Stimulated activated naive CD8-positive, alpha-beta T cell treated with anti-CD3 and anti-CD28 coated beads, Interleukin-15, Interleukin-2, amounts not matched to agents 100 ng/mL and 50 ng/mL, for 24 hours (primary cell): ENCODE measurements at regions not wholly inside any gene's neighbourhood (a gene's known extent, or its start where the extent isn't known, plus 50 kb on each side); places are given as distances from the start of the nearest gene placed in this dataset.

ENCODE experiments used
- H3K27ac Mint-ChIP-seq: one replicate; pipeline ENCODE4 v1.8.0; 2021; ENCODE audit warnings: mild to moderate bottlenecking, mixed read lengths
- H3K27me3 Mint-ChIP-seq: one replicate; pipeline ENCODE4 v1.8.0; 2021; ENCODE audit warnings: mixed read lengths
- H3K36me3 Mint-ChIP-seq: one replicate; pipeline ENCODE4 v1.8.0; 2021; ENCODE audit warnings: low read depth, mixed read lengths
- H3K4me1 Mint-ChIP-seq: one replicate; pipeline ENCODE4 v1.8.0; 2021; ENCODE audit warnings: low read depth, mixed read lengths
- H3K4me3 Mint-ChIP-seq: one replicate; pipeline ENCODE4 v1.8.0; 2021; ENCODE audit warnings: mild to moderate bottlenecking, mixed read lengths
- H3K9me3 Mint-ChIP-seq: one replicate; pipeline ENCODE4 v1.8.0; 2021; ENCODE audit warnings: mixed read lengths

- no peaks in the 10 kb centered on the region for H3K27me3 Mint-ChIP-seq
- no peak overlapping the region for H3K4me3 Mint-ChIP-seq
- H3K27ac Mint-ChIP-seq: no peak overlapping the region
- H3K9me3 Mint-ChIP-seq: peaks cover 4% of the 10 kb centered on the region
- no peaks in the 10 kb centered on the region for H3K36me3 Mint-ChIP-seq
- H3K4me1 Mint-ChIP-seq: no peaks in the 10 kb centered on the region
Measured at GRCh38 chr2:106997204-106997603, 111.2 kb upstream of the ST6GAL2 start.

GRCh38 chr2:107001062-107001461 is 115.1 kb upstream of the ST6GAL2 start:
- H3K27ac Mint-ChIP-seq: no peak overlapping the region
- no peaks in the 10 kb centered on the region for H3K27me3 Mint-ChIP-seq
- H3K36me3 Mint-ChIP-seq: no peaks in the 10 kb centered on the region
- no peaks in the 10 kb centered on the region for H3K9me3 Mint-ChIP-seq
- no peaks in the 10 kb centered on the region for H3K4me1 Mint-ChIP-seq
- H3K4me3 Mint-ChIP-seq: no peak overlapping the region

DNA sequence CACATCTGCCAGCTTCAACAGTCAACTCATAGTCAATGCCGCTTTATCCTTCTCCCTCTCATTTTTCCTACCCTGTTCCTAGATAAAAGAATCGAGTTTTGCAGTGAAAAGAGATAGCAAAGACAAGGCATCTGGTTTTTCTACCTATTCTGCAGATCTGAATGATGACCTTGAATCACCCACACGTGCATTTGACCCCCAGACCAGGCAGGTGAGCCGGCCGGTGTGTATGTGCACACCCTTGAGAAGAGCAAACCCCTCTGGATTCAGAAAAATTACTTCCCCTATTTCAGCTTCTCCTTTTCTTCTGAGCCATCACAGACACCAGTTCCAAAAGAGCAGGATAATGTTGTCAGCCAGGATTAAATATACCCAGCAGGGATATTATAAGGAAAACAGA is 115.6 kb upstream of the ST6GAL2 start:
- Mint-ChIP-seq H3K4me3 (no peak overlapping the region), H3K36me3 (no peaks in the 10 kb centered on the region), H3K4me1 (no peaks in the 10 kb centered on the region), H3K27ac (no peak overlapping the region), H3K27me3 (no peaks in the 10 kb centered on the region), H3K9me3 (no peaks in the 10 kb centered on the region)

DNA sequence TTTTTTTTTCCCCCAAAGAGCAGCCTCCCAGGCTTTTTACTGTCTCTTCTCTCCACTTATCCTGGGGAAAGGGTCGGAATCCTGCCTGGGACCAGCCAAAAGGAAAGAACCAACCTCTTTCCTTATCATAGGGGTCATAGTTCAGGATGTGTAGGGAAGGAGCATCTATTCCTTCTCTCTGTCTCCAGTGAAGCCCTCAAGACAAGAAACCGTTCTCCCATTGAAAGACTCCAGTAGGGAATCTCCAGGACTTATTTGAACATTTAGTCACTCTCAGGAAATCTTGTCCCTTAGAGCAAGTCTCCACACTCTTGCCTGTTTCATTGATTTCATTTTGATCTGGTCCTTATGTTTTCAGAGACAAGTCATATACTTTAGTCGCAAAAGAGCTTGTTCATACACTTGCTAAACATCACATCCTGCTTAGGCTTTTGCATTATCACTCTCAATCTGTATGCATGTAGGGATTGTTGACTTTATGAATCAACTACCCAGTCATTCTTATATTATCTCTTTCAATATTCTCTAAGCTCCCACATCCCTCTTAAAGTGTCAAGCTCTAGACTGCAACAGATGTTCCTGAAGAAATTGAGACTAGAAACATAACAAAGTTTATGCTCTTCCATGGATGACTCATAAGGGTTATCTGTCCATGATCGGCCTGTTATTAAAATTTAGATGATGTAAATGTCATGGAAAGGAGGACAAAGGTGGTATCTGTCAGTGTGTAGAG is 116.2 kb upstream of the ST6GAL2 start:
- no peaks in the 10 kb centered on the region for H3K9me3 Mint-ChIP-seq
- H3K27me3 Mint-ChIP-seq: no peaks in the 10 kb centered on the region
- H3K36me3 Mint-ChIP-seq: no peaks in the 10 kb centered on the region
- no peak overlapping the region for H3K4me3 Mint-ChIP-seq
- H3K4me1 Mint-ChIP-seq: no peaks in the 10 kb centered on the region
- no peak overlapping the region for H3K27ac Mint-ChIP-seq

DNA sequence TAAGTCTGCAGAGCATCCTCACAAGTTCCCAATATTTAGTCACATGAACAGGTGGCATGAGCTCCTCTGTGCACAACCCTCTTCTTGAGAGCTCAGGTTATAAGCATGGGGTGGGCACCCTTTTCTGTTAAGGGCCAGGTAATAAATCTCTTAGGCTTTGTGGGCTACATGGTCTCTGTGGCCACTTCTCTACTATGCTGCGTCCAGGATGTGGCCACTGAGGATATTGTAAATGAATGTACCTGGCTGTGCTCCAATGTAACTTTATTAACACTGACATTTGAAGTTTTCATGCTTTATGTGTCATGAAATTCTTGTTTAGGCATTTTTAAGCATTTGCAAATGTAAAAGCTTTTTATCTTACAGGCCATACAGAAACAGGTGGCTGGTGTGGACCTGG is 116.8 kb upstream of the ST6GAL2 start:
- no peak overlapping the region for H3K4me3 Mint-ChIP-seq
- H3K27me3 Mint-ChIP-seq: no peaks in the 10 kb centered on the region
- H3K4me1 Mint-ChIP-seq: no peaks in the 10 kb centered on the region
- no peak overlapping the region for H3K27ac Mint-ChIP-seq
- no peaks in the 10 kb centered on the region for H3K9me3 Mint-ChIP-seq
- H3K36me3 Mint-ChIP-seq: no peaks in the 10 kb centered on the region

DNA sequence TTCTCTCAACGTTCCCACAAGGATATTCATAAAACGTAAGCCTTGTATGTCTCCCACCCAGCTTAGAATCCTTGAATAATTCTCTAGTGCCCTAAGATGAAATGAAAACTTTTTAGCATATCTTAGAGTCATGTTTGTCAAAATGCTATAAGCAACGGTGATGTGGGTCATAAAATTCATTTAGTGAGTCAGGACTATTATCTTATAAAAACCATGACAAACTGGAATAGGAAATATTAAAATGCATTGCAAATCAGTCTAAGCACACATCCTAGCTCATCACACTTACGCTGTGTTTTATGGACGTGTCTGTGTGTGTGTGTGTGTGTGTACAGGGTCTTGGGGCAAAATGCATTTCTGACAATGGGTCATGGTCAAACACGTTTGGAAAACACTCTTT is 119.9 kb upstream of the ST6GAL2 start:
- Mint-ChIP-seq H3K4me1 (no peaks in the 10 kb centered on the region), H3K27me3 (no peaks in the 10 kb centered on the region), H3K4me3 (no peak overlapping the region), H3K9me3 (no peaks in the 10 kb centered on the region), H3K27ac (no peak overlapping the region), H3K36me3 (no peaks in the 10 kb centered on the region)

DNA sequence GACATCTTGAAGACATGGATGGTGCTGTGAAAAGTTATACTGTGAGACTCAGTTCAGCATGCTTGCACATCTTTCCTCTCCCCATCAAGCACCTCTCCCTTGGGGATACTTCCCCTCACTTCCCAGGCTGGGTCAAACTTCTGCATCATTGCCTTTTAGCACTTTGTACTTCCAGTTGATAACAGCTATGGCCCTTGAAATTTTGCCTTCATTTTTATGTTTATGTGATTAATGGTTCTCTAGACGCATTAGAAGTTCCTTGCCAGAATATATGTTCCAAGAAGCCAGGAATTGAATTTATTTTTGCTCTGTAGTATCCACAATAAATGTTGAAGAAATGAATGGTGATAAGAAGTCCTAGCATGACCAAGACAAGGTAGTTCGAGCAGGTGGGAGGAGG is 120.9 kb upstream of the ST6GAL2 start:
- no peaks in the 10 kb centered on the region for H3K36me3 Mint-ChIP-seq
- H3K27ac Mint-ChIP-seq: no peak overlapping the region
- no peaks in the 10 kb centered on the region for H3K27me3 Mint-ChIP-seq
- H3K4me1 Mint-ChIP-seq: no peaks in the 10 kb centered on the region
- no peaks in the 10 kb centered on the region for H3K9me3 Mint-ChIP-seq
- H3K4me3 Mint-ChIP-seq: no peak overlapping the region

GRCh38 chr2:107007927-107008326 is 122.0 kb upstream of the ST6GAL2 start:
- H3K9me3 Mint-ChIP-seq: no peaks in the 10 kb centered on the region
- H3K36me3 Mint-ChIP-seq: no peaks in the 10 kb centered on the region
- H3K27me3 Mint-ChIP-seq: no peaks in the 10 kb centered on the region
- no peak overlapping the region for H3K4me3 Mint-ChIP-seq
- H3K4me1 Mint-ChIP-seq: no peaks in the 10 kb centered on the region
- no peak overlapping the region for H3K27ac Mint-ChIP-seq

- Mint-ChIP-seq H3K9me3 (no peaks in the 10 kb centered on the region), H3K27ac (no peak overlapping the region), H3K27me3 (no peaks in the 10 kb centered on the region), H3K4me3 (no peak overlapping the region), H3K36me3 (no peaks in the 10 kb centered on the region), H3K4me1 (no peaks in the 10 kb centered on the region)
Measured at GRCh38 chr2:107008843-107009242, 122.9 kb upstream of the ST6GAL2 start.

GRCh38 chr2:107009275-107009674 is 123.3 kb upstream of the ST6GAL2 start:
- H3K27ac Mint-ChIP-seq: no peak overlapping the region
- H3K4me1 Mint-ChIP-seq: no peaks in the 10 kb centered on the region
- H3K36me3 Mint-ChIP-seq: no peaks in the 10 kb centered on the region
- no peaks in the 10 kb centered on the region for H3K9me3 Mint-ChIP-seq
- H3K4me3 Mint-ChIP-seq: no peak overlapping the region
- H3K27me3 Mint-ChIP-seq: no peaks in the 10 kb centered on the region

- H3K27ac Mint-ChIP-seq: no peak overlapping the region
- no peaks in the 10 kb centered on the region for H3K9me3 Mint-ChIP-seq
- H3K4me1 Mint-ChIP-seq: no peaks in the 10 kb centered on the region
- no peak overlapping the region for H3K4me3 Mint-ChIP-seq
- H3K36me3 Mint-ChIP-seq: no peaks in the 10 kb centered on the region
- H3K27me3 Mint-ChIP-seq: no peaks in the 10 kb centered on the region
Measured at GRCh38 chr2:107012714-107013306, 126.8 kb upstream of the ST6GAL2 start.

DNA sequence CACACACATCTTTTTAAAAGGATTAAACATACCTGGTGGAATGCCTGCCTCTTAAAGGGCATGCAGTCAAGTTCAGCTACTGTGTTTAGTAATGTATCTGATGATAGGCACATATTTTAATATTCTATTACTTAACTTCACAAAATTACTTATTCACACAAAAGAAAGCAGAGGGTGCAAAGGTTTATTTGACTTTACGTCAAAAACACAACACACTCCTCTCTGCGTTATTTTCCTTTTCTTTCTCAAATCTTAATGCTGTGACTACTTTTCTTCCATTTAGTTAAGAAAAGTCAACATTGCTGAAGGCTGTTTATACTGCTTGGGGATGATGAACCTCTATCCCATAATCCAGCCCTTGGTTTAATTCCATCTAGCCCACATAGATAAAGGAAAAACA is 127.9 kb upstream of the ST6GAL2 start:
- H3K4me3 Mint-ChIP-seq: no peak overlapping the region
- no peaks in the 10 kb centered on the region for H3K9me3 Mint-ChIP-seq
- H3K27me3 Mint-ChIP-seq: peaks cover 4% of the 10 kb centered on the region
- no peak overlapping the region for H3K27ac Mint-ChIP-seq
- H3K4me1 Mint-ChIP-seq: no peaks in the 10 kb centered on the region
- H3K36me3 Mint-ChIP-seq: no peaks in the 10 kb centered on the region

- Mint-ChIP-seq H3K9me3 (no peaks in the 10 kb centered on the region), H3K4me3 (no peak overlapping the region), H3K27me3 (peaks cover 4% of the 10 kb centered on the region), H3K4me1 (no peaks in the 10 kb centered on the region), H3K36me3 (no peaks in the 10 kb centered on the region), H3K27ac (no peak overlapping the region)
Measured at GRCh38 chr2:107018366-107018765, 132.4 kb upstream of the ST6GAL2 start.

GRCh38 chr2:107020392-107020791 is 134.4 kb upstream of the ST6GAL2 start:
- H3K4me1 Mint-ChIP-seq: no peaks in the 10 kb centered on the region
- H3K4me3 Mint-ChIP-seq: no peak overlapping the region
- no peaks in the 10 kb centered on the region for H3K36me3 Mint-ChIP-seq
- peaks cover 4% of the 10 kb centered on the region for H3K27me3 Mint-ChIP-seq
- H3K9me3 Mint-ChIP-seq: peaks cover 4% of the 10 kb centered on the region
- no peak overlapping the region for H3K27ac Mint-ChIP-seq

GRCh38 chr2:107024269-107024668 is 138.3 kb upstream of the ST6GAL2 start:
- Mint-ChIP-seq H3K27ac (no peak overlapping the region), H3K9me3 (peaks cover 7% of the 10 kb centered on the region), H3K4me1 (no peaks in the 10 kb centered on the region), H3K36me3 (no peaks in the 10 kb centered on the region), H3K4me3 (no peak overlapping the region), H3K27me3 (no peaks in the 10 kb centered on the region)

DNA sequence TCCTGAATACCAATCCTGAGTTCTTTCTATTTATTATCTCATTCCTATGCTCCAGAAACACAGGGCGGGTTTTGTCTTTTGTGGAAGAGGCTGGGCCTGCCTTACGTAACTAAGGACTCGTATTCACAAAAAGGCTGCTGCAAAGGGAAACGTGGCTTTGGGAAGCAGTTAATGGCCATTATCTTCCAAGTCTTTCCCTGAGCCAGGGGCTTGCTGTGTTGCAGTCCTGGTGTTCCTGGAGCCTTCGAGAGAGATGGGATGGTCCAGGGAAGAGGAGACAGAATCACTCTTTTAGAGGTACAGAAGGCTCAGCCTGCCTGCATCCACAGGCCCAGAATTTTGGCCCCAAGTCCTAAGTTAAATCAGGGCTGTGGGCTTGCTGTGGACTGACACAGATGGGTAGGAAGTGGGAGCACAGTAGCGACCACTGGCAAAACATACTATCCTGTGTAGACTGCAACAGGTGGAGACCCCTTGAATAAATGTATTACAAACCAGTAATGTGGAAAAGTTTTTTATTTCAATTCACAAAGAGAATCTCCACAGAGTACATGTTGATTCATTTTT is 139.4 kb upstream of the ST6GAL2 start:
- peaks cover 11% of the 10 kb centered on the region for H3K9me3 Mint-ChIP-seq
- no peaks in the 10 kb centered on the region for H3K27me3 Mint-ChIP-seq

More for the DNA sequence above, 139.4 kb upstream of the ST6GAL2 start:
- Mint-ChIP-seq H3K4me3 (no peak overlapping the region), H3K36me3 (no peaks in the 10 kb centered on the region), H3K4me1 (no peaks in the 10 kb centered on the region), H3K27ac (no peak overlapping the region)
